Brain pericyte (primary cell): ENCODE measurements at regions not wholly inside any gene's neighbourhood (a gene's known extent, or its start where the extent isn't known, plus 50 kb on each side); places are given as distances from the start of the nearest gene placed in this dataset.
"Not testable (repeated sequence)": the region's sequence is repeated elsewhere in the genome, so short reads cannot be mapped to it uniquely, and the experiment has no call there.

Experiments used
- DNase-seq: peaks from one replicate; pipeline ENCODE4 v3.0.0-alpha.2; 2012; ENCODE audit warnings: low read depth, low spot score

DNA sequence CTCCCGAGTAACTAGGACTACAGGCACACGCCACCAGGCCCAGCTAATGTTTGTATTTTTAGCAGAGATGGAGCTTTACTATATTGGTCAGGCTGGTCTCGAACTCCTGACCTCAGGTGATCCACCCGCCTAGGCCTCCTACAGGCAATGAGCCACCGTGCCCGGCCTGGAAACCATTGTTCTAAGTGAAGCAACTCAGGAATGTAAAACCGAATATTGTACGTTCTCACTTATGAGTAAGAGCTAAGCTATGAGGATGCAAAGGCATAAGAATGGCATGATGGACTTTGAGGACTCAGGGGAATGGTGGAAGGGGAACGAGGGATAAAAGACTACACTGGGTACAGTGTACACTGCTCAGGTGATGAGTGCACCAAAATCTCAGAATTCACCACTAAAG is 235.1 kb upstream of the AUTS2 start:
- DNase-seq: no peak

- no peak for DNase-seq
These were observed 233.2 kb upstream of the AUTS2 start for GRCh38 chr7:69364813-69365643.

DNA sequence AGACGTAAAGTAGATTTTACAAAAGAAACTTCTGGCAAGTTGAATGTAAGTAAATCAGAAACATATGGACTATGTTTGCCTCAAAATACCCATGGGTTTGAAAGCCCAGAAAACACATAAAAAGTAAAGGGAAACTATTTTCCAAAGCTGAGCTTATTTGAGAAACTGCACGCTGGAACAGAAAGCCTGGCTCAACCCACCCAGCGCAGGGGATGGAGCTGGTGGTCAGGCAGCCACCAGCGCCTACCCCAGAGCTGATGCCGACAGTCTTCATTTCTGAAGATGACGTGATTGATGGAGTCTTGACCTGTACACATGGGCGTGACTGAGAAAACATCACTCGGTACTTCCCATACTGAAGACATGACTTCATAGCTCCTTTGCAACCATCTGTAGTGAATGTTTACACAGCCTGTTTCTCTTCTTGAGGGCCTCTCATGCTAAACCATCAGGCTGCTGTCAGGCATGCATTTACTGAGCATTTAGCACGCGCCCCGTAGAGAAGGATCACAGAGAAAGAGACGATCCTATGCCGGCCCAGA is 232.6 kb upstream of the AUTS2 start:
- peak; percentile 37 for DNase-seq

- DNase-seq: no peak
These were observed 230.5 kb upstream of the AUTS2 start for GRCh38 chr7:69367780-69368179.

DNA sequence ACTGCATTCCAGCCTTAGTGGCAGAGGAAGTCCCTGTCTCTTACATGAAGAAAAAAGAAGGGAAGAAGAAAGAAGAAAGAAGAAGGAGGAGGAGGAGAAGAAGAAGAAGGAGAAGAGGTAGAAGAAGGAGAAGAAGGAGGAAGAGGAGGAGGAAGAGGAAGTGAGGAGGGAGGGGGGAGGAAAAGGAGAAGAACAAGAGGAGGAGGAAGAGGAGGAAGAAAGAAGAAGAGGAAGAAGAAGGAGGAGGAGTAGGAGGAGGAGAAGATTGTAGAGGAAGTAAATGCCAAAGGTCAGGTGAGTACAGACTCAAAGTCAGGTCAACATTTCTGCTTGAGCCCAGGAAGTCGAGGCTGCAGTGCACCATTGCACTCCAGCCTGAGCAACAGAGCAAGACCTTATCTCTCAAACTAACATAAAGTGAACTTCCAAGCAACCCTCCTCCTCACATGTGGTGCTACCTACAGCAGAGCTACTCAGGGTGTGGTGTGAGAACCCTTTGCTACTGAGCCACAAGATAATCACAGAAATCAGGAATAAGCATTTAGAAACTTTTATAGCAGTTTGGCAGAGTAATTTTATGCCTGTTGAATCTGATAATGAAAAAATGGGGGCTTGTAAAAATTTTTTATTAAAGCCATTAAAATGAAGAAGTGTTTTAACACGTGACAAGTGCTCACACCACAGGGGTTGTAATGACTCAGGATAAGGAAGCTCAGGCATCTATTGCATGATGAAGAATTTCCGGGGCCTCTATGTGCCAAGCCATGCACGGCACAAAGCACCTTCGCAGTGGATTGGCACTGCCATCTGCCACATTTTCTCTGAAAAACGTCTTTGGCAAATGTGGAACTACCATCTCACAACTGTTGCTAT is 224.9 kb upstream of the AUTS2 start:
- no peak for DNase-seq

DNA sequence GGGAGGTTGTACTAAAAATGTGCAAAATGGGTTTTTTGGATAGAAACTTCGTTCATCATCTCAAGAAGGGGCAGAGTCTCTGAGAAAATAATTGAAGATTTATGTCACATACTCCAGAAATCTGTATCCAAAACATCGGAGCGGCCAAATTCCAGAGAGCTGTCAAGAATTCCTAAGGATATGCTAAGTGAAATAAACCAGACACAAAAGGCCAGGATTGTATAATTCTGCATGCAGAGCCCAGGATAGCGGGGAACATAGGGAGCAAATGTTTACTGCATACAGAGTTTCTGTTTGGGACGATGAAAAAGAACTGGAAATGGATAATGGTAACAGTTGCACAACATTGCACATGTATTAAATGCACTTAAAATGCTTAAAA is 224.2 kb upstream of the AUTS2 start:
- no peak for DNase-seq

- no peak for DNase-seq
These were observed 221.1 kb upstream of the AUTS2 start for GRCh38 chr7:69377191-69377590.

DNA sequence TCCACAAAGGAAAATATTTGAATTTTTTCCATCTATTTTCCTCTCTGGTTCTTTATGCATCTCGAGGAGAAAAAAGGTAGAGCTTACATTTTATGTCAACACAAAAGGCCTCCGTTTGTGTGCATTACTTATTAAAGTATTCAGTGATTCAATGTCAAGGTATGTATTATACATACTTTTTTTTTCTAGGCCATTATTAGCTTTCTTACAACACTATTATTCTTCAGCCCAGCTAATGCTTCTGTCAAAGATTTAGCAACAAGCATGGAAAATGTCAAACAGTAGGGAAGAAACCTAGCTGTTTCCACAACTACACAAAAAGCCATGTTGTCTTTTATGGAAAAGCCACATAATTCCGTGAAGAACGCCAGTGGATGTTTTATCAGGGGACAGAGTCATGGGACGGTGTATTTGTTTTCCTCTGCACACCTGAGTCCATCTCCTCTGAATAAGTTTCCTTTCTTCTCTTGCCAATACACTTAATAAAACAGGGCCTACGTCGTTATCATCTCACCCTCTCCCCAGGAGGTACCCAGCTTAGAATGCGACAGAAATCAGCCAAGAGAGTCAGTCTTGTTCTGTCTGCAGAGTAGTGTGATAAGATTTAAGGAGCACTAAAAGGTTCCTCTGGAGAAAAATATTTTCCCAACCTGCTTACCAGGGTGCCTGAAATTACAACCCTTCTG is 209.7 kb upstream of the AUTS2 start:
- no peak for DNase-seq

DNA sequence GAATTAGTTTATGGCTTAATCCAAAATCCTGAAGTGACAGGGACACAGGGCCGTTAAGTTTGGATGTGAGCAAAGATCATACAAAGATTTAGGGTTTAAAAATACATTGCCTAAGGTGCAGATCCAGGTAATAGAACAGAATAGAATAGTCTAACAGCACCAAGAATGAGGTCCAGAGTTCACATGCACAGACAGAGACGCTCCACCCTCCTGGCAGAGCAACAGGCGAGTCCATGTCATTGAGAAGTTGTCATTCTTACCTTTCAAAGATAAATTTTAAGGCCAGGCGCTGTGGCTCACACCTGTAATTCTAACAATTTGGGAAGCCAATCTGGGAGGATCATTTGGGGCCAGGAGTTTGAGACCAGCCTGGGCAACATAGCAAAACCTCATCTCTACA is 209.1 kb upstream of the AUTS2 start:
- no peak for DNase-seq

DNA sequence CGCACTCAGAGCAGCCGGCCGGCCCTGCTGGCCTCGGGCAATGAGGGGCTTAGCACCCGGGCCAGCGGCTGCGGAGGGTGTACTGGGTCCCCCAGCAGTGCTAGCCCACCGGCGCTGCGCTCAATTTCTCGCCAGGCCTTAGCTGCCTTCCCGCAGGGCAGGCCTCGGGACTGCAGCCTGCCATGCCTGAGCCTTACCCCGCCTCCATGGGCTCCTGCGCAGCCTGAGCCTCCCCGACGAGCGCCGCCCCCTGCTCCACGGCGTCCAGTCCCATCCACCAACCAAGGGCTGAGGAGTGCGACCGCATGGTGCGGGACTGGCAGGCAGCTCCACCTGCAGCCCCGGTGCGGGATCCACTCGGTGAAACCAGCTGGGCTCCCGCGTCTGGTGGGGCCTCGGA is 204.4 kb upstream of the AUTS2 start:
- not testable (repeated sequence) for DNase-seq

DNA sequence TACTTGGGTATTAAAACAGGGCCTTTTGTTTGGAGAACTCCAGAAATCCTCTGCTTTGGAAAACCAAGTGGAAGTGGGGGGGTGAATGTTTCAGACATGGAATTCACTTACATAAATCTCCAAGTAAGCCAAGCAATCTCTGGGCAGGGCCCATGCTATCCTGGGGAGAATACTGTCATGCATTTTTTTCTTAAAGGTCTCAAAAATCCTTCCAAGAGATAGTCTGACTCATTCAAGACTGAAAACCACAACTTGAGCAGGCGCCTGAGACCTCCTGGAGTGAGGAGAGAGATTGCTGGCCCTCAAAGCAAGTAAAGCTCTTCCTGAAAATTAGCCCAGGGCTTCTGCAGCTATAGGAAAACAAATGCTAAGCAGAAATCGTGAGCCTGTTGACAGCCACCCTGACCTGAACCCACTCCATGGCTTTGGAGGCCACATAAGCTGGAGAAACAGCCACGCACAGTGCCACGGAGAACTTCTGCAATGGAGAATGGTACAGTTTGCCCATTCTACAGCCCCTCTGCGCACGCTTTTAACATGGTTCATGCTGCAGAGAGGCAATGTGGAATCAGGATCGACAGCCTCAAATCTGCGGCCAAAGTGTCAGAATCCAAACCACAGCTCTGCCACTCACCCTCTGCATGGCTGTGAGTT is 203.1 kb upstream of the AUTS2 start:
- peak; percentile 61 for DNase-seq

GRCh38 chr7:69398986-69399385 is 199.3 kb upstream of the AUTS2 start:
- DNase-seq: no peak

DNA sequence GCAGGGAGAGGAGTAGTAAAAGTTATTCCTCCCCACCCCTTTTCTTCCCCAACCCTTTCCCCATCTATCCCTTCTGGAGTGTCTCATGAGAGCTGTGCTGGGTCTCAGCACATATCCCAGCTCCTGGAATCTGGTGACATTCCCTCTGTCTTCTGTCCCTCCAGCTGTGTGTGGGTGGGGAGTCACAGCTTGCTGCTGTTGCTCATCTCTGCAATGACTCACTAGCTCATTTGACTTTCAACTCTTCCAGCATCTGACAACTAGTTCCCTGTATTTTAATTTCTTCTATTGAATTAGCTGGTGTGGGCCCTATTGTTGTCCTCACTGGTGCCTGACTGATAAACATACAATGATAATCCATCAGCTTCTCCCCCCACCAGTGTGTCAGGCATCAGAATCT is 198.9 kb upstream of the AUTS2 start:
- DNase-seq: no peak

DNA sequence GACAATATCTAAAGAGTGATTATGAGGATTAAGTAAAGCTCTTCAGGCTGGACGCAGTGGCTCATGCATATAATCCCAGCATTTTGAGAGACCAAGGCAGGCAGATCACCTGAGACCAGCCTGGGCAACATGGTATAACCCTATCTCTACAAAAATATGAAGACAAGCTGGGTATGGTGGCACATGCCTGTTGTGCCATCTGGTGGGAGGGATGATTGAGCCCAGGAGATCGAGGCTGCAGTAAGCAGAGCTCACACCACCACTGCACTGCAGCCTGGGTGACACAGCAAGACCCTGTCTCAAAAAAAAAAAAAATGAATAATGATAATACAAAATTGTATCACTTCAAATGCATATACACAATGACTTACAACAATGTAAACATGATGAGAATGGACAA is 195.6 kb upstream of the AUTS2 start:
- no peak for DNase-seq

DNA sequence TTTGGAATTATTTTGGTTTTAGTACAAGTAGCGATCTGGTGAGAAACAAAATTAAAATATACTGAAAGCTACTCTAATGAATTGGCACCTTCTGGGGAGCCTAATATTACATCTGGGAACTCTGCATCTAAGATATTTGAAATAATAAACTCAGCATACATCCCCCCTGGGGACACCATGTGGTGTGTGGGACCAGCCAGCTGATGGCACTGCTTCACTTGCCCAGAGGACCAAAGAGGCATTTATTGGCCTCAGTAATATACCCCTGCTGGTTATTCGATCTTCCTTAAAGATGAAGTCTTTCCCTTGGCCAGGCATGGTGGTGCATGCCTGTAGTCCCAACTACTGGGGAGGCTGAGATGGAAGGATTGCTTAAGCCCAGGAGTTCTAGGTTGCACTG is 195.1 kb upstream of the AUTS2 start:
- DNase-seq: no peak

GRCh38 chr7:69411018-69411417 is 187.3 kb upstream of the AUTS2 start:
- no peak for DNase-seq

DNA sequence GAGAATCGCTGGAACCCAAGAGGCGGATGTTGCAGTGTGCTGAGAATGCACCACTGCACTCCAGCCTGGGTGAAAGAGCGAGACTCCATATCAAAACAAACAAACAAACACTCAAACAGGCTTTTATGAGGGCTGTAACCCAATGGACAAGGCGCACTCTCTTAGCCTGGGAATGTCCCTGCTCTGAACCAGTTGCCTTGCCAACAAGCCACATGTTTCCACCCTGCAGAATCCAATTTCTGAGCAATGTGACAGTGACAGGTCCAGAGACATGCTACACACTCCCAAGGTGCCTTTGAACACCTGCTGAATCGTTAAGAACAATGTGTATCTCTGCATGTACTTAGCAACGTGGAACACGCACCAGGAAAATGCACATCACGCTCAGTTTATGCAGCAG is 186.8 kb upstream of the AUTS2 start:
- no peak for DNase-seq

DNA sequence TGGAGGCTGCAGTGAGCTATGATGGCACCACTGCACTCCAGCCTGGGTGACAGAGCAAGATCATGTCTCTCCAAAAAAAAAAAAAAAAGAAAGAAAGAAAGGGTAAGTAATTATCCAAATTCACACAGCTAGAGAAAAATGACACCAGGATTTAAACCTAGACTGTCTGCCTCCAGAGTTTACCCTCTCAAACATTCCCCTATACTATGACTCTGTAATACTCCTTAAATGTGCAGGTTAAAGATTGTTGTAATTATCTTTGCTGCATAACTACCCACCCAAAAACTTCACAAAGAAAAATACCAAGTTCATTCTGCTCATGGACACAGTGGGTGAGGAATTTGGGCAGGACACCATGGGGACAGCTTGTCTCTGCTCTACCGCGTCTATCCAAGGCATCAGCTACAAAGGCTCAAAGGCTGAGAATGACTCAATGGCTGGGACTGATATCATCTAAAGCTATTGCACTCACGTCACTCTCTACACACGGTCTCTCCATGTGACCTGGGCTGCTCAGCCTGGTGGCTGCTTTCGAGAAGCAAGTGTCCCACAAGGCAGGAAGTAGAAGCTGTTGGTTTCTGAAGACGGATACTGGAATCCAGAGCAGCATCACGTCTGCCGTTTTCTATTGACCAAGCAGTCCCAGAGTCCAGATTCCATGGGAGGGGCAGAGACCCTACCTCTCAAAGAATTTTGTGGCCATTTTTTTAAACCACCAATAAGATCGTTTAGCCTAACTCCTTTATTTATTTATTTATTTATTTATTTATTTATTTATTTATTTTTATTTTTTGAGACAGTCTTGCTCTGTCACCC is 185.7 kb upstream of the AUTS2 start:
- DNase-seq: no peak

DNA sequence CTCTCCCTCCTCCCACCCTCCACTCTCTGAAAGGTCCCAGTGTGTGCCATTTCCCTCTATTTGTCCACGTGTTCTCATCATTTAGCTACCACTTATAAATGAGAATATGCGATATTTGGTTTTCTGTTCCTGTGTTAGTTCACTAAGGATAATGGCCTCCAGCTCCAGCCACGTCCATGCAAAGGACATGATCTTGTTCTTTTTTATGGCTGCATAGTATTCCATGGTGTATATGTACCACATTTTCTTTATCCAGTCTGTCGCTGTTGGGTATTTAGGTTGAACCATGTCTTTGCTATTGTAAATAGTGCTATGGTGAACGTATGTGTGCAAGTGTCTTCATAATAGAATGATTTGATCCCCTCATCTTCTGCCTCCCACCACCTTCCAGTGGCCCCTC is 183.7 kb upstream of the AUTS2 start:
- DNase-seq: no peak

DNA sequence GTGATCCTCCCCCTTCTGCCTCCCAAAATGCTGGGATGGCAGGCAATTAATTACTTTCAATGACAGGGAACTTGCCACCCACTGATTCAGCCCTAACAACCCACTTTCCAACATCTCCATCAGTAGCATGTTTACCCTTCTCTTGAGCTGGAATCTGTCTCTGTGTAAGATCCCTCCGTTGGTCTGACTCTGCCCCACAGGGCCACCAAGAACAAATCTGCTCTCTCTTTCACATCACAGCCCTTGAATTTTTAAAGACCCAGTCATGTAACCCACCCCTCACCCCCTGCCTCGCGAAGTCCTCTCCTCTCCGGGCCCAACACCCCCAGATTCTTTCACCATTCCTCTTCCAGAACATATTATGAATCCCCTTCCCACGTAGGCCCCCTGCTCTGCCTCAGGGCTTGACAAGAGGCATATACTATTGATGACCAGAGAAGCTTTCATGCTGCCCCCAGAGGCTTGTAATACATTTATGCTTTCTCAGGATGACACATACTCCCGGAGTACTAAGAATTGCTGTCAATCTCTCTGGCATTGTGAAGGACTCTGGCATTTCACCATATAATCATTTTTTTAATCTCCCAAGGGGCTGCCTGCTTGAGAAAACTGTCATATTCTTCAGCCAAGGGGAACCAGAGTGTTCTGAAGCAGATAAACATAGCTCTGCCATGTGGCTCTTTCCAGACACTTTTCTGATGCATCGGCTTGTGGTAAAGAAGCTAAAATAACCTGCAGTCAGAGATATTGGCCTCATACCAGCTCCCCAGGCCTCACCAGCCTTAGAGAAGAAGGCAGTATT is 179.2 kb upstream of the AUTS2 start:
- no peak for DNase-seq
